ENCODE measurements at regions not wholly inside any gene's neighbourhood (a gene's known extent, or its start where the extent isn't known, plus 50 kb on each side); places are given as distances from the start of the nearest gene placed in this dataset.

GRCh38 chr1:20425622-20426021, 60.4 kb downstream of the CAMK2N1 start:
- DNase-seq (ENCODE audit: low read depth): no peak
- TF ChIP-seq CTCF (conservative IDR thresholded peaks at IDR 0.05; ENCODE audit: low read length): no peak
- H3K4me3 ChIP-seq (ENCODE audit: low read length): no peak overlapping the region

GRCh38 chr1:20423169-20423795, 62.7 kb downstream of the CAMK2N1 start:
- no peak overlapping the region for H3K4me3 ChIP-seq (ENCODE audit: low read length)
- no peak for TF ChIP-seq CTCF (conservative IDR thresholded peaks at IDR 0.05; ENCODE audit: low read length)
- DNase-seq (ENCODE audit: low read depth): no peak

GRCh38 chr1:20421441-20421840, 64.6 kb downstream of the CAMK2N1 start:
- no peak for DNase-seq (ENCODE audit: low read depth)
- no peak for TF ChIP-seq CTCF (conservative IDR thresholded peaks at IDR 0.05; ENCODE audit: low read length)
- H3K4me3 ChIP-seq (ENCODE audit: low read length): no peak overlapping the region

- DNase-seq (ENCODE audit: low read depth): no peak
- H3K4me3 ChIP-seq (ENCODE audit: low read length): no peak overlapping the region
- TF ChIP-seq CTCF (conservative IDR thresholded peaks at IDR 0.05; ENCODE audit: low read length): no peak
These were observed 68.4 kb downstream of the CAMK2N1 start for GRCh38 chr1:20417581-20417980.

- DNase-seq (ENCODE audit: low read depth): no peak
- no peak for TF ChIP-seq CTCF (conservative IDR thresholded peaks at IDR 0.05; ENCODE audit: low read length)
- no peak overlapping the region for H3K4me3 ChIP-seq (ENCODE audit: low read length)
These were observed 69.3 kb downstream of the CAMK2N1 start for GRCh38 chr1:20416706-20417105.

GRCh38 chr1:20413776-20414140, 72.3 kb downstream of the CAMK2N1 start:
- no peak for TF ChIP-seq CTCF (conservative IDR thresholded peaks at IDR 0.05; ENCODE audit: low read length)
- no peak for DNase-seq (ENCODE audit: low read depth)
- no peak overlapping the region for H3K4me3 ChIP-seq (ENCODE audit: low read length)

GRCh38 chr1:20413136-20413775, 72.8 kb downstream of the CAMK2N1 start:
- H3K4me3 ChIP-seq (ENCODE audit: low read length): no peak overlapping the region
- no peak for DNase-seq (ENCODE audit: low read depth)
- no peak for TF ChIP-seq CTCF (conservative IDR thresholded peaks at IDR 0.05; ENCODE audit: low read length)
